WI38 (cell line): ENCODE measurements at regions not wholly inside any gene's neighbourhood (a gene's known extent, or its start where the extent isn't known, plus 50 kb on each side); places are given as distances from the start of the nearest gene placed in this dataset.

Experiments used
- H3K4me3 ChIP-seq: 2 replicates; pipeline ENCODE4 v1.5.1; 2011; ENCODE audit warnings: low read depth, mild to moderate bottlenecking, control low read depth, low read length
- CTCF ChIP-seq: IDR thresholded peaks from 2 replicates; pipeline ENCODE4 v1.5.1; 2012; ENCODE audit warnings: low read depth, mild to moderate bottlenecking, control low read depth, low read length

- no peak overlapping the region for H3K4me3 ChIP-seq
- TF ChIP-seq CTCF: no peak
These were observed 57.4 kb upstream of the CXADR start for GRCh38 chr21:17455451-17455850.

GRCh38 chr21:17458279-17458678 is 54.6 kb upstream of the CXADR start:
- TF ChIP-seq CTCF: no peak
- no peak overlapping the region for H3K4me3 ChIP-seq

GRCh38 chr21:17460094-17460493 is 52.7 kb upstream of the CXADR start:
- H3K4me3 ChIP-seq: no peak overlapping the region
- no peak for TF ChIP-seq CTCF

GRCh38 chr21:17461014-17461413 is 51.8 kb upstream of the CXADR start:
- H3K4me3 ChIP-seq: no peak overlapping the region
- TF ChIP-seq CTCF: no peak

- no peak overlapping the region for H3K4me3 ChIP-seq
- no peak for TF ChIP-seq CTCF
These were observed 51.3 kb upstream of the CXADR start for GRCh38 chr21:17461582-17461981.

GRCh38 chr21:17462276-17462981 is 50.4 kb upstream of the CXADR start:
- H3K4me3 ChIP-seq: no peak overlapping the region
- TF ChIP-seq CTCF: no peak
